Naive thymus-derived CD4-positive, alpha-beta T cell (primary cell): ENCODE measurements at regions not wholly inside any gene's neighbourhood (a gene's known extent, or its start where the extent isn't known, plus 50 kb on each side); places are given as distances from the start of the nearest gene placed in this dataset.

Experiments used
- ATAC-seq: fragments of 150-1000 bp; cut with Tn5 transposase; 2 replicates; pipeline ENCODE4 v1.10.0; 2021; ENCODE audit warnings: mild to moderate bottlenecking, moderate library complexity
- CTCF ChIA-PET: fragments of 350-600 bp; sonication (Branson Sonifier 250); formaldehyde crosslinking; loops from one replicate; lab custom pipeline; 2021; ENCODE audit warnings: antibody characterized with exemption; lab: Charles Lee
- POLR2A ChIA-PET: fragments of 350-600 bp; sonication (Branson Sonifier 250); formaldehyde crosslinking; loops from one replicate; lab custom pipeline; 2021; ENCODE audit warnings: antibody characterized with exemption, inconsistent platforms; lab: Charles Lee
- DNase-seq, 9 donors: peaks; one replicate each; pipeline versions ENCODE4 v3.0.0 to v3.0.0-alpha.2; 2020 to 2022; ENCODE audit warnings: mixed read lengths in 1 of 9
- H3K27ac ChIP-seq: one replicate; pipeline ENCODE4 v1.7.0; 2013; ENCODE audit warnings: mild to moderate bottlenecking, low read depth, low read length, moderate library complexity
- H3K27me3 ChIP-seq, 2 donors: one replicate each; pipeline ENCODE4 v1.7.0; 2013; ENCODE audit warnings: low read length in 2 of 2, mild to moderate bottlenecking in 2 of 2, moderate library complexity in 2 of 2; ENCODE audit not compliant: control insufficient read depth in 2 of 2, insufficient read depth in 2 of 2
- H3K36me3 ChIP-seq, 3 experiments: 1 replicate in 2 of 3; 2 replicates in 1 of 3; pipeline ENCODE4 v1.7.0; 2013; ENCODE audit warnings: low read length in 3 of 3, mild to moderate bottlenecking in 3 of 3, moderate library complexity in 1 of 3; ENCODE audit not compliant: insufficient read depth in 3 of 3, control insufficient read depth in 2 of 3
- H3K4me1 ChIP-seq, 2 donors: one replicate each; pipeline ENCODE4 v1.7.0; 2013; ENCODE audit warnings: low read length in 2 of 2, mild to moderate bottlenecking in 2 of 2, moderate library complexity in 1 of 2; ENCODE audit not compliant: control insufficient read depth in 2 of 2, insufficient read depth in 2 of 2
- H3K4me3 ChIP-seq: 2 replicates; pipeline ENCODE4 v1.7.0; 2013; ENCODE audit warnings: mild to moderate bottlenecking, low read length
- H3K9me3 ChIP-seq, 3 experiments: 1 replicate in 2 of 3; 2 replicates in 1 of 3; pipeline ENCODE4 v1.7.0; 2013; ENCODE audit warnings: low read length in 3 of 3; ENCODE audit not compliant: control insufficient read depth in 2 of 3
- H3K27ac Mint-ChIP-seq, 9 donors: one replicate each; pipeline ENCODE4 v1.8.0; 2020 to 2022; ENCODE audit warnings: mixed read lengths in 9 of 9, mild to moderate bottlenecking in 8 of 9, moderate library complexity in 5 of 9, inconsistent platforms in 2 of 9
- H3K27me3 Mint-ChIP-seq, 5 donors: one replicate each; pipeline ENCODE4 v1.8.0; 2021 to 2022; ENCODE audit warnings: mixed read lengths in 5 of 5, mild to moderate bottlenecking in 1 of 5
- H3K36me3 Mint-ChIP-seq, 5 donors: one replicate each; pipeline ENCODE4 v1.8.0; 2020 to 2022; ENCODE audit warnings: mixed read lengths in 5 of 5, mild to moderate bottlenecking in 3 of 5, inconsistent platforms in 1 of 5
- H3K4me1 Mint-ChIP-seq, 7 donors: one replicate each; pipeline ENCODE4 v1.8.0; 2020 to 2022; ENCODE audit warnings: mixed read lengths in 7 of 7, mild to moderate bottlenecking in 3 of 7, inconsistent platforms in 1 of 7
- H3K4me3 Mint-ChIP-seq, 10 donors: one replicate each; pipeline ENCODE4 v1.8.0; 2020 to 2022; ENCODE audit warnings: mild to moderate bottlenecking in 10 of 10, mixed read lengths in 10 of 10, moderate library complexity in 6 of 10, inconsistent platforms in 2 of 10
- H3K9me3 Mint-ChIP-seq, 11 donors: one replicate each; pipeline ENCODE4 v1.8.0; 2020 to 2022; ENCODE audit warnings: mixed read lengths in 11 of 11, mild to moderate bottlenecking in 4 of 11, inconsistent platforms in 1 of 11, moderate library complexity in 1 of 11
- intact Hi-C, 2 donors: fragments of 100-400 bp; cut with micrococcal nuclease; formaldehyde crosslinking; loops; one replicate each; pipeline ENCODE4 v1.15.1; 2023

DNA sequence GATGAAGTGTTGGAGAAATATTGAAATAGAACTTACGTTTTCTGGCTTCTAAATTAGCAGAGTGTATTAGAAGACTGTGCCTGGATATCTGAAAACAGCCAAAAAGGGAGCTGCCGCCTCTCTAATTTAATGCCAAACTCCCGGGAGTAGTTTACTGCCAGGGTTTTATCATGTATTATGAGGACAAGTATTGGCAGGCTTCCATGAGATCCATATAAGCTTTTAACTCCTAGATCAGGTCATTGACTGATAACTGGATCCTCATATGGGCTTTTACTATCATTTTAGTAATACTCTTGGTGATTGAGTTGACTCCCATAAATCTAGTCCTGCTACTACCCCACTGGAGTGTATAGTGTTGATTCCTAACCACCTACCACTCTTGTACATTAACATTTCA, 178.4 kb upstream of the CXADR start:
- Mint-ChIP-seq H3K4me3 (no peak overlapping the region), H3K27me3 (no peaks in the 10 kb centered on the region), H3K36me3 (no peaks in the 10 kb centered on the region), H3K27ac (no peak overlapping the region), H3K9me3 (peaks cover 0 to 6% (median 2%) of the 10 kb centered on the region in 11 donors), H3K4me1 (no peaks in the 10 kb centered on the region)
- Histone ChIP-seq H3K27me3 (no peaks in the 10 kb centered on the region), H3K9me3 (no peaks in the 10 kb centered on the region), H3K4me1 (no peaks in the 10 kb centered on the region), H3K27ac (no peak overlapping the region), H3K36me3 (no peaks in the 10 kb centered on the region), H3K4me3 (no peak overlapping the region)
- intact Hi-C loops: no loop called here
- CTCF ChIA-PET: no interaction called here
- POLR2A ChIA-PET: no interaction called here
- ATAC-seq: no peak
- DNase-seq: no peak

DNA sequence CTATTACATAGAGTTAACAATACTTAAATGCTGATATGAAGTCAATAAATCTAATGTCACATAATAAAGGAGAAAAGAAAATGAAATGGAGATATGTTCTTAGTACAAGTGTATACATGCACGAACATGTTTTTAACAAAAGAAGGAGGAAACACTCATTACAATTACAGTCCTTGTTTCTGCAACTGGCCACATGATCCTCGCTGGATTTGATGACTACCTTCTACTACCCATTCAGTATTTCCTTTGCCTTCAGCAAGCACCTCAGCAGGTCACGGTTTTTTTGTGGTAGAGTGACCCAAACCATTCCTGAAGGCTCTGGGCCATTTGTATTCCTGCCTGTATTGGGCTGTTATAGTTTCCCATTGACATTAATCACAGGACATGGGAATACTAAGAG, 172.8 kb upstream of the CXADR start:
- POLR2A ChIA-PET: no interaction called here
- H3K9me3 Mint-ChIP-seq: peaks cover 0 to 22% (median 10%) of the 10 kb centered on the region in 11 donors

DNA sequence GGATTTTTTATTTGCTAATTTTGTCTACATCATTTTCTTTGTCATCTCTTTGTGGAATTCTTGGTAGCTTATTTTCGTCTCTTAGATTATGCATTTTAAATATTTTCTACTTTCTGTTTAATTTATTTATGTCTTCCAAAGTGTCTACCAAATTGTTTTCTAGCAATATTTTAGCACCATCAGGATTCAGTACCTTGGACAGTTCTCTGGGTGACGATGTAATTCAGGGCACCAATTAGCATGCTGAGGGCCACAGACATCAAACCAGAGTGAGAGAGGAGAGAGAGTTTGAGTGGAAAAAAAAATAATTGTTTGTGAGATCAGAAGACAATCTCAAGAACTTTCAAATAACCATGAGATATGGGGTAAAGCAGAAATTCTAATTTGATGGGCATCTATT, 169.8 kb upstream of the CXADR start:
- H3K27me3 Mint-ChIP-seq: no peaks in the 10 kb centered on the region
- no peaks in the 10 kb centered on the region for H3K36me3 ChIP-seq
- DNase-seq (no peak), ATAC-seq (no peak)
- no peaks in the 10 kb centered on the region for H3K4me1 Mint-ChIP-seq
- H3K36me3 Mint-ChIP-seq: no peaks in the 10 kb centered on the region
- H3K4me3 ChIP-seq: no peak overlapping the region
- H3K27me3 ChIP-seq: no peaks in the 10 kb centered on the region
- H3K27ac Mint-ChIP-seq: no peak overlapping the region
- no peaks in the 10 kb centered on the region for H3K9me3 ChIP-seq
- ChIA-PET POLR2A (no interaction called here), CTCF (no interaction called here)
- no peaks in the 10 kb centered on the region for H3K4me1 ChIP-seq
- peaks cover 0 to 22% (median 12%) of the 10 kb centered on the region in 11 donors for H3K9me3 Mint-ChIP-seq
- intact Hi-C loops: no loop called here
- no peak overlapping the region for H3K4me3 Mint-ChIP-seq
- H3K27ac ChIP-seq: no peak overlapping the region

More for the DNA sequence above, 172.8 kb upstream of the CXADR start:
- Histone ChIP-seq H3K36me3 (no peaks in the 10 kb centered on the region), H3K9me3 (no peaks in the 10 kb centered on the region), H3K4me1 (no peaks in the 10 kb centered on the region), H3K4me3 (no peak overlapping the region), H3K27ac (no peak overlapping the region), H3K27me3 (no peaks in the 10 kb centered on the region)
- H3K27me3 Mint-ChIP-seq: no peaks in the 10 kb centered on the region
- ATAC-seq (no peak), DNase-seq (no peak)
- no peak overlapping the region for H3K4me3 Mint-ChIP-seq
- CTCF ChIA-PET: no interaction called here
- intact Hi-C loops: no loop called here
- H3K4me1 Mint-ChIP-seq: no peaks in the 10 kb centered on the region
- no peaks in the 10 kb centered on the region for H3K36me3 Mint-ChIP-seq
- no peak overlapping the region for H3K27ac Mint-ChIP-seq

DNA sequence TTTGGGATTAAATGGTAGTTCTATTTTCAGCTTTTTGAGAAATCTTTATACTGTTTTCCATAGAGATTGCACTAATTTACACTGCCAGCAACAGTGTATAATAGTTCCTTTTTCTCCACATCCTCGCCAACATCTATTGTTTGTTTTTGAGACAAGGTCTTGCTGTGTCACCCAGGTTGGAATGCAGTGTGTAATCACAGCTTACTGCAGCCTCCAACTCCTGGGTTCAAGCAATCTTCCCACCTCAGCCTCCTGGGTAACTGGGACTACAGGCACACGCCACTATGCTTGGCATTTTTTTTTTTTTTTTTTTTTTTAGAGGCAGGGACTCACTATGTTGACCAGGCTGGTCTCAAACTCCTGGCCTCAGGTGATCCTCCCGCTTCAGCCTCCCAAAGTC, 164.5 kb upstream of the CXADR start:
- ChIA-PET POLR2A (no interaction called here), CTCF (no interaction called here)
- DNase-seq (no peak), ATAC-seq (no peak)
- no peak overlapping the region for H3K27ac ChIP-seq
- H3K36me3 ChIP-seq: no peaks in the 10 kb centered on the region
- no peaks in the 10 kb centered on the region for H3K9me3 ChIP-seq
- no peaks in the 10 kb centered on the region for H3K4me1 ChIP-seq
- H3K4me3 ChIP-seq: no peak overlapping the region
- no peaks in the 10 kb centered on the region for H3K36me3 Mint-ChIP-seq
- H3K27me3 Mint-ChIP-seq: peaks cover 0 to 22% (median 14%) of the 10 kb centered on the region in 5 donors
- intact Hi-C loops: no loop called here
- H3K4me1 Mint-ChIP-seq: no peaks in the 10 kb centered on the region
- peaks cover 0 to 15% (median 8%) of the 10 kb centered on the region in 11 donors for H3K9me3 Mint-ChIP-seq
- no peaks in the 10 kb centered on the region for H3K27me3 ChIP-seq
- H3K4me3 Mint-ChIP-seq: no peak overlapping the region
- no peak overlapping the region for H3K27ac Mint-ChIP-seq

DNA sequence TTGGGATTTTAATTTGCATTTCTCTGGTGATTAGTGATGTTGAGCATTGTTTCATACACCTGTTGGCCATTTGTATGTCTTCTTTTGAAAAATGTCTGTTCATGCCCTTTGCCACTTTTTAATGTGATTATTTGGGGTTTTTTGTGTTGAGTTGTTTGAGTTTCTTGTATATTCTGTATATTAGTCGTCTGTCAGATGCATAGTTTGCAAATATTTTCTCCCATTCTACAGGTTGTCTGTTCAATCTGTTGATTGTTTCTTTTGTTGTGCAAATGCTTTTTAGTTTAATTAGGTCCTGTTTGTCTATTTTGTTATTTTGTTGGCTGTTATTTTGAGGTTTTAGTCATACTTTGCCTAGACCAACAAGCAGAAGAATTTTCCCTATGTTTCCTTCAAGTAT, 164.0 kb upstream of the CXADR start:
- ChIA-PET CTCF (no interaction called here), POLR2A (no interaction called here)
- ATAC-seq: no peak
- Histone ChIP-seq H3K4me3 (no peak overlapping the region), H3K4me1 (no peaks in the 10 kb centered on the region), H3K27me3 (no peaks in the 10 kb centered on the region), H3K27ac (no peak overlapping the region), H3K9me3 (no peaks in the 10 kb centered on the region), H3K36me3 (no peaks in the 10 kb centered on the region)
- no peak for DNase-seq
- no peaks in the 10 kb centered on the region for H3K36me3 Mint-ChIP-seq
- H3K4me1 Mint-ChIP-seq: no peaks in the 10 kb centered on the region
- peaks cover 0 to 15% (median 5%) of the 10 kb centered on the region in 11 donors for H3K9me3 Mint-ChIP-seq
- peaks cover 0 to 22% (median 14%) of the 10 kb centered on the region in 5 donors for H3K27me3 Mint-ChIP-seq
- intact Hi-C loops: no loop called here
- H3K4me3 Mint-ChIP-seq: no peak overlapping the region
- H3K27ac Mint-ChIP-seq: no peak overlapping the region

DNA sequence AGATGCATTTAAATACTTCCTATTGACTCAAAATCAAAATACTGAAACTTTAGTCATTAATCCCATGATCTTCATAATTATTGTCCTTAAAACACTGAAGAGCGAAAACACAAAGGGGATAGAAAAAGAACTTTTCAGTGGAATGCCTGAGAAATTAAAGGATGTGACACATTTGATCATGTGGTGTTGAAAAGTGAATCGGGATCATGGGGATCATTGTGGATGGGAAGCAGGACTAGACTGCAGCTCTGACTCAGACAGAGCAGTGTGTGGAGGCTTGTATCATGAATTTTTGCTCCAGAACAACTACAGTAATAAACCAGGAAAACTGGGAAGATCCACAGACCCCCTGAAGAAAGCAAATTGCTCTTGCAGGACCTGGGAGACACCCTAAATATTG, 161.1 kb upstream of the CXADR start:
- intact Hi-C loops: no loop called here
- Mint-ChIP-seq H3K27ac (no peak overlapping the region), H3K4me1 (no peaks in the 10 kb centered on the region), H3K4me3 (no peak overlapping the region), H3K36me3 (no peaks in the 10 kb centered on the region), H3K27me3 (peaks cover 0 to 22% (median 15%) of the 10 kb centered on the region in 5 donors), H3K9me3 (peaks cover 0 to 15% (median 2%) of the 10 kb centered on the region in 11 donors)
- no peak overlapping the region for H3K27ac ChIP-seq
- no peak overlapping the region for H3K4me3 ChIP-seq
- no peak for DNase-seq
- ATAC-seq: no peak
- H3K36me3 ChIP-seq: no peaks in the 10 kb centered on the region
- ChIA-PET POLR2A (no interaction called here), CTCF (no interaction called here)
- no peaks in the 10 kb centered on the region for H3K9me3 ChIP-seq
- H3K27me3 ChIP-seq: no peaks in the 10 kb centered on the region
- H3K4me1 ChIP-seq: no peaks in the 10 kb centered on the region

DNA sequence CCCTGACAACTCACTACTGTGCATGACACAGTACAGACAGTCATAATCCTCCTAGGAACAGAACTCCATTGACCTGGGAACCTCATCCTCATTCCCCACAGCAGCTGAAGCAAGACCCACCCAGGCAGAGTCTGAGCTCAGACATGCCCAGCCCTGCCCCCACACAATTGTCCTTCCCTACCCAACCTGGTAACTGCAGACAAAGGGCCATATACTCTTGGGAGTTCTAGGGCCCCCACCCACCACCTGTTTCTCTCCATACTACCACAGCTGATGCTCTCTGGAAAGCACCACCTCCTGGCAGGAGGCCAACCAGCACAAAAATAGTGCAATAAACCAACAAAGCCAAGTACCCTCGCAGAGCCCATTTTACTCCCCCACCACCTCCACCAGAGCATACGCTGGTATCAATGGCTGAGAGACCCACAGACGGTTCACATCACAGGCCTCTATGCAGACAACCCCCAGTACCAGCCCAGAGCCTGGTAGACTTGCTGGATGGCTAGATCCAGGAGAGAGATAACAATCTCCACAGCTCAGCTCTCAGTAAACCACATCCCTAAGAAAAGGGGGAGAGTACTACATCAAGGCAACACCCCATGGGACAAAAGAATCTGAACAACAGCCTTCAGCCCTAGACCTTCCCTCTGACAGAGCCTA, 159.7 kb upstream of the CXADR start:
- Mint-ChIP-seq H3K36me3 (no peaks in the 10 kb centered on the region), H3K4me1 (no peaks in the 10 kb centered on the region), H3K27ac (no peak overlapping the region), H3K9me3 (peaks cover 0 to 15% (median 2%) of the 10 kb centered on the region in 11 donors), H3K4me3 (no peak overlapping the region), H3K27me3 (peaks cover 0 to 22% (median 15%) of the 10 kb centered on the region in 5 donors)
- ChIA-PET POLR2A (no interaction called here), CTCF (no interaction called here)
- Histone ChIP-seq H3K9me3 (no peaks in the 10 kb centered on the region), H3K4me3 (no peak overlapping the region), H3K36me3 (no peaks in the 10 kb centered on the region), H3K4me1 (no peaks in the 10 kb centered on the region), H3K27ac (no peak overlapping the region), H3K27me3 (no peaks in the 10 kb centered on the region)
- no peak for DNase-seq
- no peak for ATAC-seq
- intact Hi-C loops: no loop called here
